Liver (tissue), 8 donors: ENCODE measurements at regions not wholly inside any gene's neighbourhood (a gene's known extent, or its start where the extent isn't known, plus 50 kb on each side); places are given as distances from the start of the nearest gene placed in this dataset.

Experiments used
- DNase-seq: peaks from one replicate; pipeline ENCODE4 v3.0.0-alpha.2; 2017; ENCODE audit warnings: low spot score
- H3K27ac ChIP-seq, 2 donors: one replicate each; pipeline ENCODE4 v1.7.0; 2013; ENCODE audit warnings: inconsistent platforms in 2 of 2, low read length in 2 of 2, control low read depth in 1 of 2, low read depth in 1 of 2, mild to moderate bottlenecking in 1 of 2
- H3K27me3 ChIP-seq, 4 donors: one replicate each; pipeline versions ENCODE4 v1.6.1 to v1.7.0; 2013; ENCODE audit warnings: low read length in 3 of 4, inconsistent platforms in 1 of 4, mild to moderate bottlenecking in 1 of 4, moderate library complexity in 1 of 4; ENCODE audit not compliant: control insufficient read depth in 4 of 4, insufficient read depth in 4 of 4
- H3K36me3 ChIP-seq, 4 donors: one replicate each; pipeline versions ENCODE4 v1.6.1 to v1.7.0; 2013; ENCODE audit warnings: low read length in 3 of 4, mild to moderate bottlenecking in 3 of 4, low read depth in 1 of 4, moderate library complexity in 1 of 4; ENCODE audit not compliant: control insufficient read depth in 4 of 4, insufficient read depth in 3 of 4
- H3K4me1 ChIP-seq, 4 donors: one replicate each; pipeline versions ENCODE4 v1.6.1 to v1.7.0; 2013; ENCODE audit warnings: low read length in 3 of 4, mild to moderate bottlenecking in 3 of 4, moderate library complexity in 1 of 4; ENCODE audit not compliant: control insufficient read depth in 4 of 4, insufficient read depth in 4 of 4
- H3K4me3 ChIP-seq, 3 donors: one replicate each; pipeline versions ENCODE4 v1.6.1 to v1.7.0; 2013; ENCODE audit warnings: low read length in 3 of 3, control low read depth in 1 of 3, low read depth in 1 of 3, mild to moderate bottlenecking in 1 of 3
- H3K9ac ChIP-seq, 2 donors: one replicate each; pipeline ENCODE4 v1.7.0; 2013; ENCODE audit warnings: low read length in 2 of 2, mild to moderate bottlenecking in 2 of 2, moderate library complexity in 2 of 2, control low read depth in 1 of 2, low read depth in 1 of 2
- H3K9me3 ChIP-seq, 4 donors: one replicate each; pipeline versions ENCODE4 v1.6.1 to v1.7.0; 2013; ENCODE audit warnings: low read length in 3 of 4; ENCODE audit not compliant: control insufficient read depth in 4 of 4
- ATF3 ChIP-seq: IDR thresholded peaks from 2 replicates; pipeline ENCODE4 v1.6.1; 2016; ENCODE audit warnings: antibody characterized with exemption
- CTCF ChIP-seq: fragments of 150-350 bp; IDR thresholded peaks from 2 replicates; pipeline ENCODE4 v1.5.1; 2017; ENCODE audit warnings: improper control_type of control experiment, low read depth, low read length; ENCODE audit not compliant: missing input control
- EGR1 ChIP-seq, 2 donors: IDR thresholded peaks; 2 replicates each; pipeline ENCODE4 v1.6.1; 2016 to 2018; ENCODE audit warnings: antibody characterized with exemption in 2 of 2, low read depth in 2 of 2
- FOXA1 ChIP-seq: IDR thresholded peaks from 2 replicates; pipeline ENCODE4 v1.6.1; 2016; ENCODE audit warnings: antibody characterized with exemption
- FOXA2 ChIP-seq: IDR thresholded peaks from 2 replicates; pipeline ENCODE4 v1.6.1; 2016; ENCODE audit warnings: antibody characterized with exemption
- GABPA ChIP-seq, 2 donors: IDR thresholded peaks in 1 of 2; conservative IDR thresholded peaks in 1 of 2; 2 replicates each; pipeline ENCODE4 v1.6.1; 2016; ENCODE audit warnings: antibody characterized with exemption in 2 of 2, mild to moderate bottlenecking in 1 of 2, moderate library complexity in 1 of 2
- HNF4A ChIP-seq, 2 donors: conservative IDR thresholded peaks; 2 replicates each; pipeline ENCODE4 v1.6.1; 2016; ENCODE audit warnings: antibody characterized with exemption in 2 of 2, mild to moderate bottlenecking in 2 of 2
- HNF4G ChIP-seq: IDR thresholded peaks from 2 replicates; pipeline ENCODE4 v1.6.1; 2016; ENCODE audit warnings: antibody characterized with exemption
- JUND ChIP-seq, 2 donors: IDR thresholded peaks; 2 replicates each; pipeline ENCODE4 v1.6.1; 2016; ENCODE audit warnings: antibody characterized with exemption in 2 of 2
- MAX ChIP-seq: IDR thresholded peaks from 2 replicates; pipeline ENCODE4 v1.6.1; 2016; ENCODE audit warnings: antibody characterized with exemption
- NR2F2 ChIP-seq: IDR thresholded peaks from 2 replicates; pipeline ENCODE4 v1.6.1; 2016; ENCODE audit warnings: antibody characterized with exemption
- RAD21 ChIP-seq, 2 donors: IDR thresholded peaks; 2 replicates each; pipeline ENCODE4 v1.6.1; 2016; ENCODE audit warnings: antibody characterized with exemption in 2 of 2, mild to moderate bottlenecking in 2 of 2
- REST ChIP-seq: IDR thresholded peaks from 2 replicates; pipeline ENCODE4 v1.6.1; 2016; ENCODE audit warnings: antibody characterized with exemption, mild to moderate bottlenecking
- SP1 ChIP-seq: IDR thresholded peaks from 2 replicates; pipeline ENCODE4 v1.6.1; 2018; ENCODE audit warnings: antibody characterized with exemption, mild to moderate bottlenecking
- TAF1 ChIP-seq: conservative IDR thresholded peaks from 2 replicates; pipeline ENCODE4 v1.6.1; 2016; ENCODE audit warnings: antibody characterized with exemption, mild to moderate bottlenecking
- YY1 ChIP-seq: IDR thresholded peaks from 2 replicates; pipeline ENCODE4 v1.6.1; 2016; ENCODE audit warnings: antibody characterized with exemption, mild to moderate bottlenecking
- ZBTB33 ChIP-seq: IDR thresholded peaks from 2 replicates; pipeline ENCODE4 v1.6.1; 2016; ENCODE audit warnings: antibody characterized with exemption
- WGBS: extraction: QIAGEN DNeasy Blood & Tissue Kit; methylation state at CpG from one replicate; pipeline ENCODE4 v1.1.7; 2013; 5-methylcytosine and 5-hydroxymethylcytosine counted together
- donor health status: healthy.
- donor health status: healthy.
- donor health status: healthy.
- donor health status: healthy.
- donor health status: healthy.

- 82% methylated on average over 5 of the region's 5 CpGs for WGBS
- Histone ChIP-seq H3K27ac (no peak overlapping the region), H3K9ac (no peak overlapping the region), H3K9me3 (peaks cover 0 to 4% (median 2%) of the 10 kb centered on the region in 4 donors), H3K4me3 (no peak overlapping the region), H3K36me3 (no peaks in the 10 kb centered on the region), H3K27me3 (no peaks in the 10 kb centered on the region), H3K4me1 (no peaks in the 10 kb centered on the region)
- no peak for DNase-seq
- TF ChIP-seq MAX: no peak
- TF ChIP-seq YY1: no peak
- TF ChIP-seq TAF1: no peak
- no peak for TF ChIP-seq ATF3
- TF ChIP-seq EGR1 (IDR thresholded peaks at IDR 0.05; ENCODE audit: low read depth in 2 of 2): no peak
- no peak for TF ChIP-seq GABPA (IDR thresholded peaks at IDR 0.05 in 1 of 2, conservative IDR thresholded peaks at IDR 0.05 in 1 of 2)
- no peak for TF ChIP-seq NR2F2
- no peak for TF ChIP-seq FOXA1
- TF ChIP-seq RAD21 (IDR thresholded peaks at IDR 0.05): no peak
- TF ChIP-seq FOXA2: no peak
- TF ChIP-seq SP1: no peak
- no peak for TF ChIP-seq CTCF
- no peak for TF ChIP-seq HNF4A (conservative IDR thresholded peaks at IDR 0.05)
- TF ChIP-seq HNF4G: no peak
These were observed 61.4 kb upstream of the ZNF280D start for GRCh38 chr15:56794553-56795329.

GRCh38 chr15:56794165-56794552 lies 60.9 kb upstream of the ZNF280D start:
- WGBS: 77% methylated on average over 1 of the region's 1 CpG
- no peak overlapping the region for H3K9ac ChIP-seq
- no peaks in the 10 kb centered on the region for H3K4me1 ChIP-seq
- H3K27me3 ChIP-seq: no peaks in the 10 kb centered on the region
- H3K9me3 ChIP-seq: peaks cover 0 to 4% (median 2%) of the 10 kb centered on the region in 4 donors
- no peak overlapping the region for H3K27ac ChIP-seq
- H3K4me3 ChIP-seq: no peak overlapping the region
- TF ChIP-seq HNF4G (no peak), CTCF (no peak), ATF3 (no peak), HNF4A (conservative IDR thresholded peaks at IDR 0.05) (no peak), TAF1 (no peak), JUND (IDR thresholded peaks at IDR 0.05) (no peak), YY1 (no peak), RAD21 (IDR thresholded peaks at IDR 0.05) (no peak), MAX (no peak), REST (no peak), FOXA2 (no peak), EGR1 (IDR thresholded peaks at IDR 0.05; ENCODE audit: low read depth in 2 of 2) (no peak), ZBTB33 (no peak), NR2F2 (no peak), SP1 (no peak), FOXA1 (no peak)
- DNase-seq: no peak
- no peaks in the 10 kb centered on the region for H3K36me3 ChIP-seq
